ENCODE measurements at regions not wholly inside any gene's neighbourhood (a gene's known extent, or its start where the extent isn't known, plus 50 kb on each side); places are given as distances from the start of the nearest gene placed in this dataset.

DNA sequence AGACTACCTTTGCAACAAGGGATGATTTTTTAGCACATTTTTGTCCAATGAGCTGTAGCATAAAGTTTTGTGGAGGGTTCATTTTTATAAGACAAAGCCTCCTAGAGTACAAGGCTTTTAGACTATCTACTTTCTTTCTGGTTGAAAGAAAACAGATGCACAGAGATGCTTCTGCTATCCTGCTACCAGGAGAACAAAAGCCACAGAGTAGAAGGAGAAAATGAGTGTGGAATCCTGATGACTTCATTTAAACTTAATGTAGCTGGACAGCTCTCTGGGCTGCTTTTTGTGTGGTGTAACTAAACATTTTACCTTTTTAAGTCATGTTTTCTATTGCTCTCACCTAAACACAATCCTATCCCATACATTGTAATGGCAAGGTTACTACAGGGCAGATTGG, 1009.4 kb downstream of the TLE1 start:
- TF ChIP-seq, protein P1, sequence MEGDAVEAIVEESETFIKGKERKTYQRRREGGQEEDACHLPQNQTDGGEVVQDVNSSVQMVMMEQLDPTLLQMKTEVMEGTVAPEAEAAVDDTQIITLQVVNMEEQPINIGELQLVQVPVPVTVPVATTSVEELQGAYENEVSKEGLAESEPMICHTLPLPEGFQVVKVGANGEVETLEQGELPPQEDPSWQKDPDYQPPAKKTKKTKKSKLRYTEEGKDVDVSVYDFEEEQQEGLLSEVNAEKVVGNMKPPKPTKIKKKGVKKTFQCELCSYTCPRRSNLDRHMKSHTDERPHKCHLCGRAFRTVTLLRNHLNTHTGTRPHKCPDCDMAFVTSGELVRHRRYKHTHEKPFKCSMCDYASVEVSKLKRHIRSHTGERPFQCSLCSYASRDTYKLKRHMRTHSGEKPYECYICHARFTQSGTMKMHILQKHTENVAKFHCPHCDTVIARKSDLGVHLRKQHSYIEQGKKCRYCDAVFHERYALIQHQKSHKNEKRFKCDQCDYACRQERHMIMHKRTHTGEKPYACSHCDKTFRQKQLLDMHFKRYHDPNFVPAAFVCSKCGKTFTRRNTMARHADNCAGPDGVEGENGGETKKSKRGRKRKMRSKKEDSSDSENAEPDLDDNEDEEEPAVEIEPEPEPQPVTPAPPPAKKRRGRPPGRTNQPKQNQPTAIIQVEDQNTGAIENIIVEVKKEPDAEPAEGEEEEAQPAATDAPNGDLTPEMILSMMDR (IDR thresholded peaks at IDR 0.05), result no peak
- no peak for TF ChIP-seq POLR2A (IDR thresholded peaks at IDR 0.05)
